ENCODE measurements at regions not wholly inside any gene's neighbourhood (a gene's known extent, or its start where the extent isn't known, plus 50 kb on each side); places are given as distances from the start of the nearest gene placed in this dataset.

- DNase-seq (ENCODE audit: low read depth) = no peak
Measured at GRCh38 chr16:54677308-54677950, 253.2 kb upstream of the IRX5 start.

- DNase-seq (ENCODE audit: low read depth) = no peak
Measured at GRCh38 chr16:54673313-54673712, 257.4 kb upstream of the IRX5 start.

GRCh38 chr16:54672500-54672899, 258.2 kb upstream of the IRX5 start:
- DNase-seq (ENCODE audit: low read depth) = no peak

GRCh38 chr16:54657709-54658102, 273.0 kb upstream of the IRX5 start:
- no peak for DNase-seq (ENCODE audit: low read depth)

- peak; percentile 34 for DNase-seq (ENCODE audit: low read depth)
Measured at GRCh38 chr16:54657058-54657708, 273.5 kb upstream of the IRX5 start.

GRCh38 chr16:54655121-54655590, 275.5 kb upstream of the IRX5 start:
- DNase-seq (ENCODE audit: low read depth) = no peak

- no peak for DNase-seq (ENCODE audit: low read depth)
Measured at GRCh38 chr16:54654429-54654828, 276.2 kb upstream of the IRX5 start.

GRCh38 chr16:54652201-54652770, 278.4 kb upstream of the IRX5 start:
- no peak for DNase-seq (ENCODE audit: low read depth)

- no peak for DNase-seq (ENCODE audit: low read depth)
Measured at GRCh38 chr16:54651440-54652195, 279.0 kb upstream of the IRX5 start.

- no peak for DNase-seq (ENCODE audit: low read depth)
Measured at GRCh38 chr16:54649876-54650275, 280.8 kb upstream of the IRX5 start.

GRCh38 chr16:54648575-54648974, 282.1 kb upstream of the IRX5 start:
- DNase-seq (ENCODE audit: low read depth) = no peak

GRCh38 chr16:54647725-54648221, 282.9 kb upstream of the IRX5 start:
- peak; percentile 84 for DNase-seq (ENCODE audit: low read depth)

- no peak for DNase-seq (ENCODE audit: low read depth)
Measured at GRCh38 chr16:54647216-54647615, 283.4 kb upstream of the IRX5 start.

GRCh38 chr16:54645345-54645744, 285.3 kb upstream of the IRX5 start:
- no peak for DNase-seq (ENCODE audit: low read depth)

GRCh38 chr16:54636221-54636793, 294.4 kb upstream of the IRX5 start:
- no peak for DNase-seq (ENCODE audit: low read depth)

- DNase-seq (ENCODE audit: low read depth) = no peak
Measured at GRCh38 chr16:54633943-54634362, 296.7 kb upstream of the IRX5 start.

GRCh38 chr16:54632322-54633220, 298.1 kb upstream of the IRX5 start:
- peak; percentile 43 for DNase-seq (ENCODE audit: low read depth)

GRCh38 chr16:54631782-54632181, 298.9 kb upstream of the IRX5 start:
- no peak for DNase-seq (ENCODE audit: low read depth)

- DNase-seq (ENCODE audit: low read depth) = no peak
Measured at GRCh38 chr16:54630284-54630967, 300.2 kb upstream of the IRX5 start.

- DNase-seq (ENCODE audit: low read depth) = no peak
Measured at GRCh38 chr16:54628796-54629625, 301.7 kb upstream of the IRX5 start.
